Naive B cell (primary cell): ENCODE measurements at regions not wholly inside any gene's neighbourhood (a gene's known extent, or its start where the extent isn't known, plus 50 kb on each side); places are given as distances from the start of the nearest gene placed in this dataset.

Experiments
- ATAC-seq, 2 donors: fragments of 150-1000 bp; cut with Tn5 transposase; 2 replicates each; pipeline ENCODE4 v1.10.0; 2021; ENCODE audit warnings: low read depth in 2 of 2, mild to moderate bottlenecking in 2 of 2, moderate library complexity in 2 of 2
- DNase-seq: peaks from one replicate; pipeline ENCODE4 v3.0.0; 2022
- H3K27ac Mint-ChIP-seq, 6 donors: one replicate each; pipeline ENCODE4 v1.8.0; 2020 to 2022; ENCODE audit warnings: mild to moderate bottlenecking in 6 of 6, mixed read lengths in 6 of 6, moderate library complexity in 5 of 6, inconsistent platforms in 2 of 6
- H3K27me3 Mint-ChIP-seq, 3 donors: one replicate each; pipeline ENCODE4 v1.8.0; 2021 to 2022; ENCODE audit warnings: mixed read lengths in 3 of 3, mild to moderate bottlenecking in 1 of 3
- H3K36me3 Mint-ChIP-seq, 2 donors: one replicate each; pipeline ENCODE4 v1.8.0; 2020 to 2022; ENCODE audit warnings: mixed read lengths in 2 of 2, inconsistent platforms in 1 of 2, mild to moderate bottlenecking in 1 of 2
- H3K4me1 Mint-ChIP-seq, 3 donors: one replicate each; pipeline ENCODE4 v1.8.0; 2020 to 2022; ENCODE audit warnings: mixed read lengths in 3 of 3, inconsistent platforms in 1 of 3, mild to moderate bottlenecking in 1 of 3, moderate library complexity in 1 of 3
- H3K4me3 Mint-ChIP-seq, 8 donors: one replicate each; pipeline ENCODE4 v1.8.0; 2020 to 2022; ENCODE audit warnings: mild to moderate bottlenecking in 8 of 8, mixed read lengths in 8 of 8, moderate library complexity in 8 of 8, inconsistent platforms in 2 of 8
- H3K9me3 Mint-ChIP-seq, 7 donors: one replicate each; pipeline ENCODE4 v1.8.0; 2020 to 2022; ENCODE audit warnings: mixed read lengths in 7 of 7, mild to moderate bottlenecking in 5 of 7, inconsistent platforms in 2 of 7, moderate library complexity in 1 of 7

DNA sequence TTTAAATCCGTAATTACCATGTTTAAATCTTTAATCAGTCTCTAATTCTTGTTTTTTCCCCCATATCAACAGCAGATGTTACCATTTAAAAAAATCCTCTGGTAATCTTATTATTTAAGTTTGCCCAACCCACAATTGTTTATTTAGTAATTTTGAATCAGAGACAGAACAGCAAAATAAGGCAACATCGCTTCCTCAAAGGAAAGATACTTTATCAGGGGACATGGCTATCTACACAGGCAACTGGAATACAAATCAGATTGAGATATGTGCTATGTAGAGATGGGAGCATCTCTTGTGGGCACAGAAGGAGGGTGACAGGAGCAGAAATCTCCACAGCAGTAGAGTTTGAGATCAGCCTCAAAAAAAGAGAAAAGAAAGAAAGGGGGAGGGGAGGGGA lies 674.4 kb downstream of the SEMA5A start:
- H3K4me3 Mint-ChIP-seq: no peak overlapping the region
- H3K36me3 Mint-ChIP-seq: no peaks in the 10 kb centered on the region
- no peak for ATAC-seq
- no peak for DNase-seq
- H3K4me1 Mint-ChIP-seq: no peaks in the 10 kb centered on the region
- peaks cover 0 to 15% (median 1%) of the 10 kb centered on the region in 7 donors for H3K9me3 Mint-ChIP-seq
- no peaks in the 10 kb centered on the region for H3K27me3 Mint-ChIP-seq
- no peak overlapping the region for H3K27ac Mint-ChIP-seq

DNA sequence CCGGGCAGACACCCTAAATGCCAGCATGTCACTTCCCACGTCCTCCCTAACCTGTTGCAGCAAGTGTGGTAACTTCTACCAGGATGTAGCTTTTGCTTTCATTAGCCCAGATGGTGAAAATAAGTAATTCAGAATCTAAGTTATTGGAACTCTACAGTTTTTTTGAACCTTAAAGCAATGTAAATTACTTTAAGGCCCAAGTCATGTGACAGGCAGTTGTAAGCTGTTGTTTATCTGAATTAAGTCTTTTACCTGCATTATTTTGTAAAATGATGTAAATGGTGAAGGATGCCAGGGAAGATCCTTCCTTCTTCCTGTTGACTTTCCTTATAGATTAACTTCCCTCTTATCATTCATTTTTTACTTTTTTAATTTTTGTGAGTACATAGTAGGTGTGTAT lies 670.2 kb downstream of the SEMA5A start:
- ATAC-seq: no peak
- no peak for DNase-seq
- Mint-ChIP-seq H3K27ac (no peak overlapping the region), H3K9me3 (peaks cover 0 to 19% (median 4%) of the 10 kb centered on the region in 7 donors), H3K36me3 (no peaks in the 10 kb centered on the region), H3K4me3 (peak overlapping the region in 1 of 8 donors; percentile 53), H3K27me3 (no peaks in the 10 kb centered on the region), H3K4me1 (no peaks in the 10 kb centered on the region)

DNA sequence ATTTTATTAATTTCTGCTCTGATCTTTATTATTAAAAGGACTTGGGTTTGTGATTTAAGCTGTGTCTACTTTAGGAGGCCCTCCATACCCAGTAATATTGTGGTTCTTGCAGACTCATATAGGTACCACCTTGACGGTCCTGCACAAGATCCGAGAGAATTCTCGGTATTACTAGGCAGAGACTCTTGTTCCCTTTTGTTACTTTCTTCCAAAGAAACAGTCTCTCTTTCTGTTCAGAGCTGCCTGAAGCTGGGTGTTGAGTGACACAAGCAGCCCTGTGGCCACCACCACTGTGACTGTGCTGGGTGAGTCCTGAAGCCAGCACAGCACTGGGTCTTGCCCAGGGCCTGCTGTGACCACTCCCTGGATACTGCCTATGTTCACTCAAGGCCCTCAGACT lies 666.6 kb downstream of the SEMA5A start:
- Mint-ChIP-seq H3K4me1 (no peaks in the 10 kb centered on the region), H3K36me3 (no peaks in the 10 kb centered on the region), H3K27ac (no peak overlapping the region), H3K27me3 (no peaks in the 10 kb centered on the region), H3K9me3 (peaks cover 2 to 14% (median 4%) of the 10 kb centered on the region in 7 donors), H3K4me3 (no peak overlapping the region)
- DNase-seq (no peak), ATAC-seq (no peak)

DNA sequence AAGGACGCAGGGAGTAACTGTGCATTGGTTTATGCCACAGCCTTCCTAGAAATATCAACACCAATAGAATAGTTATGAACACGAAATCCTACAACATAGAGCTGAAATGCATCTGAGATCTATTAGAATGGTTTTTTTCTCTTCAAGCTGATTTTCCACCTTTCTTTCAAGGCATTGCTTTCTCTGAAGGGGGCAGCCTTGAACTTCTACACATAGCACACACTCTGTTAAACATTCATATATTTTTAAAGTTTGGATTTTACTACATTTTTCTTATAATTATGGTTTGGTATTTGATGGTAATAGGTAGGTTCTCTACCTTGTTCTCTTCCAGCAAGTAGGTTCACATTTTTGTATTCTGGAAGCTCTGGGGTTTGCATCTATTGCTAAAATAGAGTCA lies 661.8 kb downstream of the SEMA5A start:
- Mint-ChIP-seq H3K27ac (no peak overlapping the region), H3K4me1 (no peaks in the 10 kb centered on the region)

GRCh38 chr5:8892926-8893325 lies 652.9 kb downstream of the SEMA5A start:
- H3K9me3 Mint-ChIP-seq: peaks cover 0 to 6% (median 0%) of the 10 kb centered on the region in 7 donors
- H3K4me3 Mint-ChIP-seq: no peak overlapping the region
- H3K27me3 Mint-ChIP-seq: no peaks in the 10 kb centered on the region
- no peak for DNase-seq
- no peaks in the 10 kb centered on the region for H3K4me1 Mint-ChIP-seq
- ATAC-seq: no peak
- no peaks in the 10 kb centered on the region for H3K36me3 Mint-ChIP-seq
- no peak overlapping the region for H3K27ac Mint-ChIP-seq

More for the DNA sequence above, 661.8 kb downstream of the SEMA5A start:
- H3K4me3 Mint-ChIP-seq: no peak overlapping the region
- H3K27me3 Mint-ChIP-seq: no peaks in the 10 kb centered on the region
- no peak for ATAC-seq
- no peak for DNase-seq
- H3K9me3 Mint-ChIP-seq: peaks cover 0 to 22% (median 4%) of the 10 kb centered on the region in 7 donors
- H3K36me3 Mint-ChIP-seq: no peaks in the 10 kb centered on the region

GRCh38 chr5:8894031-8894430 lies 651.8 kb downstream of the SEMA5A start:
- DNase-seq (no peak), ATAC-seq (no peak)
- H3K27me3 Mint-ChIP-seq: no peaks in the 10 kb centered on the region
- H3K9me3 Mint-ChIP-seq: peaks cover 0 to 7% (median 0%) of the 10 kb centered on the region in 7 donors
- H3K36me3 Mint-ChIP-seq: no peaks in the 10 kb centered on the region
- no peaks in the 10 kb centered on the region for H3K4me1 Mint-ChIP-seq
- H3K27ac Mint-ChIP-seq: no peak overlapping the region
- H3K4me3 Mint-ChIP-seq: no peak overlapping the region

- Mint-ChIP-seq H3K36me3 (no peaks in the 10 kb centered on the region), H3K27me3 (no peaks in the 10 kb centered on the region), H3K27ac (no peak overlapping the region), H3K4me3 (no peak overlapping the region), H3K9me3 (peaks cover 0 to 7% (median 0%) of the 10 kb centered on the region in 7 donors), H3K4me1 (no peaks in the 10 kb centered on the region)
- DNase-seq (no peak), ATAC-seq (no peak)
These were observed 650.8 kb downstream of the SEMA5A start for GRCh38 chr5:8895062-8895461.

- Mint-ChIP-seq H3K36me3 (no peaks in the 10 kb centered on the region), H3K9me3 (peaks cover 0 to 7% (median 0%) of the 10 kb centered on the region in 7 donors), H3K4me3 (no peak overlapping the region), H3K27ac (no peak overlapping the region), H3K4me1 (no peaks in the 10 kb centered on the region), H3K27me3 (no peaks in the 10 kb centered on the region)
- no peak for DNase-seq
- no peak for ATAC-seq
These were observed 650.3 kb downstream of the SEMA5A start for GRCh38 chr5:8895599-8895998.

- Mint-ChIP-seq H3K27ac (no peak overlapping the region), H3K27me3 (no peaks in the 10 kb centered on the region), H3K4me3 (no peak overlapping the region), H3K36me3 (no peaks in the 10 kb centered on the region), H3K4me1 (no peaks in the 10 kb centered on the region), H3K9me3 (peaks cover 0 to 3% (median 0%) of the 10 kb centered on the region in 7 donors)
- DNase-seq (no peak), ATAC-seq (no peak)
These were observed 648.6 kb downstream of the SEMA5A start for GRCh38 chr5:8897316-8897715.

DNA sequence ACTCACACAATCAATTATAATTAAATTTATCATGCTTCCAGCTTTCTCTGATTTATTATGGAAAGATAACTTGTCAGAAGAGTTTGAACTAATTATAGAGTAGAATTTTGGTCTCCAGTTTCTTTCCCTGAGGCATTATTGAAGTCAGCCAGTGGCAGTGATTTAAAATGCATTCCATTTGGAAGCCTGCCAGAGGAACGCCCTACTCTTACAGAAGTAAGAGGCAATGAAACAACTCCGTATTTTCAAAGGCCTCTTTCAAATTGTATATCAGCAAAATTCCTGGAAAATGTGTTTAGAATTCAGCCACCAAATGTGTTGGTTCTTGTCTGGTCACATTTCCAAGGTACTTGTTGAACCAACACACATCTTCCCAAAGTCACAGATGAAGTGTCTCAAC lies 640.9 kb downstream of the SEMA5A start:
- Mint-ChIP-seq H3K27me3 (peaks cover 0 to 7% (median 0%) of the 10 kb centered on the region in 3 donors), H3K27ac (no peak overlapping the region), H3K4me3 (no peak overlapping the region), H3K4me1 (no peaks in the 10 kb centered on the region), H3K9me3 (peaks cover 0 to 8% (median 1%) of the 10 kb centered on the region in 7 donors), H3K36me3 (peaks cover 0 to 6% of the 10 kb centered on the region in 2 donors)
- ATAC-seq (no peak), DNase-seq (no peak)

DNA sequence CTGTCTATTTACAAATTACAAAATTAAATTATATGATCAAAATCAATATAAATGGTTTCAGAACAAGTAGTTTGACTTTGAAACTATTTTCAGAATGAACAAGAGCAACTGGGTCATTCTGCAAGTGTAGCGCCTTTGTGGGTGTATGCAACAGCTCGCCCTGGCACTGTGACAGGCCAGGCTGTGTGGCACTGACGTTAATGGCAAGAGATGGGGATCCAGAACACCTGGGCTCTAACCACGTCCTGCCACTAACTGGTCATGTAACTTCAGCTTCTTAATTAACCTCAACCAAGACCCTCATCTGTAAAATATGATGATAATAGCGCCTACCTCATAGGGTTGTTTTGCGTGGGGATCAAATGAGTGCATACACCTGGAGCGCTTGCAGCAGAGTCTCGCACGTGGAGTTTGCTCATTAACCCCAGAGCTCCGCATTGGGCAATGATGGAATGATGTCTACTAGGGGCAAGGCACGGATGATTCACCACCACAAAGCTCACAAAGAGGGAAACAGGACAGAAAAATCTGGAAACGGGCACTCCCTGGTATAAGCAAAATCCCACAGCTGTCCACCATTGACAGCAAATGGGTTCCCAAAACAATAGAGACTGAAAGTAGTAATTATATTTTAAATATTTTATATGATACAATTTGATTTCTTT lies 639.4 kb downstream of the SEMA5A start:
- Mint-ChIP-seq H3K27ac (no peak overlapping the region), H3K36me3 (peaks cover 0 to 6% of the 10 kb centered on the region in 2 donors), H3K4me3 (no peak overlapping the region), H3K27me3 (peaks cover 0 to 7% (median 0%) of the 10 kb centered on the region in 3 donors), H3K4me1 (no peaks in the 10 kb centered on the region), H3K9me3 (peaks cover 0 to 9% (median 1%) of the 10 kb centered on the region in 7 donors)
- no peak for ATAC-seq
- no peak for DNase-seq

GRCh38 chr5:8907168-8907868 lies 638.6 kb downstream of the SEMA5A start:
- H3K4me1 Mint-ChIP-seq: no peaks in the 10 kb centered on the region
- no peak overlapping the region for H3K4me3 Mint-ChIP-seq
- H3K27ac Mint-ChIP-seq: no peak overlapping the region
- peaks cover 0 to 6% of the 10 kb centered on the region in 2 donors for H3K36me3 Mint-ChIP-seq
- peaks cover 0 to 9% (median 1%) of the 10 kb centered on the region in 7 donors for H3K9me3 Mint-ChIP-seq
- ATAC-seq (no peak), DNase-seq (no peak)
- peaks cover 0 to 7% (median 0%) of the 10 kb centered on the region in 3 donors for H3K27me3 Mint-ChIP-seq

DNA sequence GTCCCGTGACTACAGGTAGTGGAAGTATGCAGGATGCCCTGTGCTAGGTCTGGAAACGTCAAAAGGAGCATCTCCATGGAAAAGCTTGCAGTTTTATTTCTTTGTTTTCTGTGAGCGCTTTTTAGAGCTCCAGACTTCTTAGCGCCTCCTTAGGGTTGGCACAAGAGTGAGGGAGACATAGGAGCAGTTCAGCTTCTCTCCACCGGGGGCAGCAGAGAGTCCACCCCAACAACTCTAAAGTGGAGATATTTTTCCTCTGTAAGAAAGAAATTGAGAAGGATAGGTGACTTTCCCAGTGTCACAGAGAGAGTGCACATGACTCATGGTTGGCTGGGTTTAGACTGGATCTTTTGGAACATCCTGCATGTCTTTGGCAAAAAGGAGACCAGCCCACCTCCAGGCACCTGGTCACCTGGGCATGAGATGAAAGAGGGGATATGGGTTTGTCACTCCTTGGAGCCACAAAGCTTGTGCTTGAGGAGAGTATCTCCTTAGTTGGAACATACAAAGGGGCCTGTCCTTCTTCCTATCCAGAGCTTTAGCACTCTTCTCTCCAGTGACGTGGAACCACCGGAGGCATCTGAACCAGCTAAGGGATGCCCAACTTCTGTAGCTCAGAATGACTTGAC lies 637.7 kb downstream of the SEMA5A start:
- peaks cover 0 to 6% of the 10 kb centered on the region in 2 donors for H3K36me3 Mint-ChIP-seq
- no peaks in the 10 kb centered on the region for H3K4me1 Mint-ChIP-seq
- peaks cover 0 to 7% (median 0%) of the 10 kb centered on the region in 3 donors for H3K27me3 Mint-ChIP-seq
- H3K9me3 Mint-ChIP-seq: peaks cover 0 to 9% (median 1%) of the 10 kb centered on the region in 7 donors
- no peak overlapping the region for H3K4me3 Mint-ChIP-seq
- no peak overlapping the region for H3K27ac Mint-ChIP-seq
- no peak for DNase-seq
- ATAC-seq: no peak

- H3K4me1 Mint-ChIP-seq: no peaks in the 10 kb centered on the region
- H3K27me3 Mint-ChIP-seq: peaks cover 0 to 7% (median 0%) of the 10 kb centered on the region in 3 donors
- H3K4me3 Mint-ChIP-seq: no peak overlapping the region
- peaks cover 0 to 12% (median 8%) of the 10 kb centered on the region in 7 donors for H3K9me3 Mint-ChIP-seq
- ATAC-seq: no peak
- no peak overlapping the region for H3K27ac Mint-ChIP-seq
- no peak for DNase-seq
- H3K36me3 Mint-ChIP-seq: no peaks in the 10 kb centered on the region
These were observed 633.8 kb downstream of the SEMA5A start for GRCh38 chr5:8912106-8912505.
